Rectal smooth muscle tissue (tissue), 1 donor: ENCODE measurements at regions not wholly inside any gene's neighbourhood (a gene's known extent, or its start where the extent isn't known, plus 50 kb on each side); places are given as distances from the start of the nearest gene placed in this dataset.

Source experiments
- H3K27ac ChIP-seq: one replicate; pipeline ENCODE4 v1.7.0; 2013; ENCODE audit warnings: low read depth, low read length, inconsistent platforms
- H3K27me3 ChIP-seq: one replicate; pipeline ENCODE4 v1.7.0; 2013; ENCODE audit warnings: low read length; ENCODE audit not compliant: control insufficient read depth, insufficient read depth
- H3K36me3 ChIP-seq: one replicate; pipeline ENCODE4 v1.7.0; 2013; ENCODE audit warnings: low read length; ENCODE audit not compliant: control insufficient read depth, insufficient read depth
- H3K4me1 ChIP-seq: one replicate; pipeline ENCODE4 v1.7.0; 2013; ENCODE audit warnings: low read length; ENCODE audit not compliant: control insufficient read depth, insufficient read depth
- H3K4me3 ChIP-seq: one replicate; pipeline ENCODE4 v1.7.0; 2013; ENCODE audit warnings: low read length
- H3K9ac ChIP-seq: one replicate; pipeline ENCODE4 v1.7.0; 2013; ENCODE audit warnings: low read length

DNA sequence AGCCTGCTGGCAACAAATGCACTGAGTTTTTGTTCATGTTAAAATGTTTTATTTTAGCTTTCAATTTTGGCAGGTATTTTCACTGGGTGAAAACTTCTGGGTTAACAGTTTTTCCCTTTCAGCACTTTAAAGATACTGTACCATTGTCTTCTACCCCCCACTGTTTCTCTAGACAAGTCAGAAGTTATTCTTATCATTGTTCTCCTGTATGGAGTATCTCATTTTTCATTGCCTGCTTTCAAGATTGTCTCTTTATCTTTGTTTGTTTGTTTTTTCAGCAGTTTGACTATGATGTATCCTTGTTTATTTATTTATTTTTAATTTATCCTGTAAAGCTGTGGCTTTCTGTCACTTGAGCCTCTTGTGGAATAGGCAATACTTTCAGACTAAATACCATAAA is 277.0 kb downstream of the ICOS start:
- Histone ChIP-seq H3K36me3 (no peaks in the 10 kb centered on the region), H3K4me1 (no peaks in the 10 kb centered on the region), H3K27ac (no peak overlapping the region), H3K4me3 (no peak overlapping the region), H3K9ac (no peak overlapping the region), H3K27me3 (no peaks in the 10 kb centered on the region)

DNA sequence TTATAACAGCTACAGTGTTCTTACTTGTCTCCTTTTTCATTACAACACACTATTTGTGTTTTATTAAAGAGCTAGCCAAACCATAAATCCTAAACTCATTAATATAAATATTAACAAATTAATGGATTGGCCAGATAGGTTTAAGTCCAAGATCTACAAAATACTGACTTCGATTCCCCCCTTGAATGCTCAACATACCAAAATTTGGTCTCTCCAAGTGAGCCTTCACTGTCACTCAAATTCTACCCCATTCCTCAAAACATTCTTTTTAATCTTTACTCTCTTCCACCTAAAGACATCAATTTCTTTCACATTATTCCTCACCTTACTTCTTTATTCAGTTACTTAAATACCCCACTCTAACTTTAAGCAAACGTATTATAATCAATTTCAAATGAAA is 281.5 kb downstream of the ICOS start:
- H3K4me3 ChIP-seq = no peak overlapping the region
- H3K36me3 ChIP-seq = no peaks in the 10 kb centered on the region
- no peaks in the 10 kb centered on the region for H3K27me3 ChIP-seq
- no peak overlapping the region for H3K27ac ChIP-seq
- H3K4me1 ChIP-seq = no peaks in the 10 kb centered on the region
- no peak overlapping the region for H3K9ac ChIP-seq

DNA sequence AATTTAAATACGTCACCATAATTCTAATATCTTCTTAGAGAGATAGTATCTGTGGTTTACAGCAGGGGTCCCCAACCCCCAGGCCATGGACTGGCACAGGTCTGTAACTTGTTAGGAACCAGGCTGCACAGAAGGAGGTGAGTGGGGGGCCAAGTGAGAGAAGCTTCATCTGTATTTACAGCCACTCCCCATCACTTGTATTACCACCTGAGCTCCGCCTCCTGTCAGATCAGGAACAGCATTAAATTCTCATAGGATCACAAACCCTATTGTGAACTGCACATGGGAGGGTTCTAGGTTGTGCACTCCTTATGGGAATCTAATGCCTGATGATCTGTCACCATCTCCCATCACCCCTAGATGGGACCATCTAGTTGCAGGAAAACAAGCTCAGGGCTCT is 282.6 kb downstream of the ICOS start:
- H3K27me3 ChIP-seq = no peaks in the 10 kb centered on the region
- H3K9ac ChIP-seq = no peak overlapping the region
- H3K36me3 ChIP-seq = no peaks in the 10 kb centered on the region
- H3K27ac ChIP-seq = no peak overlapping the region
- H3K4me3 ChIP-seq = no peak overlapping the region
- no peaks in the 10 kb centered on the region for H3K4me1 ChIP-seq

DNA sequence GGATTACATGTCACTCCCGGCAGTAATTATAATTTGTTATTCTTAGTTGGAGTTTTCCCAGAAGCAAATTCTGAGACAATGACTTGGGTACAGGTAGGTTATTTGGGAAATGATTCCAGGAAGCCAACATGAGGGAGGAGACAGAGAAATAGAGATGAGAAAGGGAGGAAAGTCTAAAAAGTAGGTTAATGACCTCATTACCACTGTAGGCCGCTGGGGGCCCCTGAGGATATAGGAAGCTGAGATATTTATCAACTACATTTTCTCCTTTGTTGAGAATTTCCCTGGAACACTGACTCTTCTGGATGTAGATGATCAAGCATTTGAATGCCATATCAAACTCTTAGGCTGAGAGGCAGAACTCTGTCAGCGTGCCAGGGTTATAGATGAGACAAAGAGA is 284.3 kb downstream of the ICOS start:
- Histone ChIP-seq H3K9ac (no peak overlapping the region), H3K36me3 (no peaks in the 10 kb centered on the region)

DNA sequence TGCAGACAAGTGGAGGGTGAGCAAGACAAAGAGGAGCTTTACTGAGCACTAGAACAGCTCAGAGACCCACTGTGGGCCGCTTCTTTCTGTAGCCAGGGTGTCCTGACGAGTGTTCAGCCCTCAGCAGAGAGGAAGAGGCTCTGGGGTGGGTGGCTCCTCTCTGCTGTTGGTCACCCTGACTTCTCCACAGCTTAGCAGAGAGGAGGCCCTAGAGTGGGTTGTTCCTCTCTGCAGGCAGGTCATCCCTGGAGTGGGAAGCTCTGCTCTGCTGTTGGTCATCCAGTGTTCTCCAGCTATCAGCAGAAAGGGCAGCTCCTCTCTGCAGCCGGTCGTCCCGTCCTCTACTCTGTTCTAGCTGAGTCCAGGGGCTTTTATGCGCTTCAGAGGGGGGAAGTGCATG is 286.5 kb downstream of the ICOS start:
- no peak overlapping the region for H3K4me3 ChIP-seq
- no peaks in the 10 kb centered on the region for H3K36me3 ChIP-seq
- no peak overlapping the region for H3K9ac ChIP-seq
- H3K27ac ChIP-seq = no peak overlapping the region
- no peaks in the 10 kb centered on the region for H3K27me3 ChIP-seq
- no peaks in the 10 kb centered on the region for H3K4me1 ChIP-seq

More for the DNA sequence above, 284.3 kb downstream of the ICOS start:
- Histone ChIP-seq H3K27me3 (no peaks in the 10 kb centered on the region), H3K27ac (no peak overlapping the region), H3K4me3 (no peak overlapping the region), H3K4me1 (no peaks in the 10 kb centered on the region)

DNA sequence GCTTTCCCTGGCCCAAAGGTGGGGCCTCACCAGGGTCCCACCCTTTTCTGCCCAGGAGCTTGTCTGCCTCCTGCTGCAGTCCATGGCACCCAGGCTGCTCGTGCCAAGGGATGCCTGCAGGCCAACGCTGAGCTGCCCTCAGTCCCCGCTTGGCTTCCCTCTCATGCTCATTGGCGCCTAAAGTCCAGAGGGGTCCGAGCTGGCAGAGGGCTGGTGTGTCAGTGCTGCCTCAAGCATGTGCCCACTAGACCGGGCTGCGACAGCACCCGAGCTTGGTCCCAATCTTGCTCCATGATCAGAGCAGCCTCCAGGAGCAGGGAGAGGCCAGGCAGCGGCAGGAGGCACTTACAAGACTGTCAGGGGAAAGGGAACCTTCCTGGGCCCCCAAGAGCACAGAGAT is 287.0 kb downstream of the ICOS start:
- Histone ChIP-seq H3K27me3 (no peaks in the 10 kb centered on the region), H3K36me3 (no peaks in the 10 kb centered on the region), H3K9ac (no peak overlapping the region), H3K27ac (no peak overlapping the region), H3K4me1 (no peaks in the 10 kb centered on the region), H3K4me3 (no peak overlapping the region)

DNA sequence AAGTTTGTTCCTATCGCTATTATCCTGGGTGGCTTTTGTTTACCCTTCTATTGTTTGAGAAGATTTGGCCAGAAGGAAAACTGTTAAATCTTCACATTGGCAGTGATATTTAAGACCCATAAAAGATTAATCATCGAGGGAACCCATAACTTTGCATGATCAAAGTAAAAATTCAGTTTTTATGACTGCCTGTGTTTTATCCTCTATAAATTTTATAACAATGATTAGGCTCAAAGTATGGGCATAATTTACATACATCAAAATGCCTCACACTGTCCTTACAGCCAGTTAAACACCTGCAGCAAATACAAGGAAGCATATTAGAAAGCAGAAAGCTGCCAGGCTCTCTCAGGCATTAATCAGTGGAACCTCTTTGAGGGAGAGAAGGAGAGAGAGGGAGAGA is 289.1 kb downstream of the ICOS start:
- no peaks in the 10 kb centered on the region for H3K4me1 ChIP-seq
- no peaks in the 10 kb centered on the region for H3K36me3 ChIP-seq
- H3K27ac ChIP-seq = no peak overlapping the region
- H3K27me3 ChIP-seq = no peaks in the 10 kb centered on the region
- H3K9ac ChIP-seq = no peak overlapping the region
- H3K4me3 ChIP-seq = no peak overlapping the region

DNA sequence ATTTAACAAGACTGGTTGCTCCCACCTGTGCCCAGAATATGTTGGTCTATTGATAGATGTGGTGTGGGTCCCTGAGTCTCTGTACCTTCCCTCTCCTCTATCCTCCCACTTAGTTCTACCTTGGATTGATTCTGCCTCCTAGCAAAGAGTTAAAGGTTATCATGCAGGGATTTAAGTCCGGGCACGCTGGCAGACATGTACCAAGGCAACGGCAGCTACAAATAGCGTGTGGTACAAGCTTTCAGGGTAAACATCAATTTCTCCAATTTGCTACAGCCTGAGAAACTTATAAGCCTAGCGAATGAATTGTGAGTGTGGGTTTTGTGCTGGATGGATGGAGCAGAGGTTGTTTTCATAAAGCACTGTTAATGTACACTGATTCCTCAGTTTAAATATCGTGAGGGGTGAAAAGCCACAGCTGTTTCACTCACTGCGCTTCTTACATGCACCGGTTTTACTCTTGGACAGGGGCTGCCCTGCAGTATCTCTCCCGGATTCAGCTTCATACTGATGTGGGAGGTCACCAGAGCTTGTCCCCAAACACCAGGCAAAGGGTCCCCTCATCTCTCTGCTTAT is 289.8 kb downstream of the ICOS start:
- no peaks in the 10 kb centered on the region for H3K36me3 ChIP-seq
- H3K27ac ChIP-seq = no peak overlapping the region
- no peaks in the 10 kb centered on the region for H3K27me3 ChIP-seq
- no peak overlapping the region for H3K4me3 ChIP-seq
- H3K4me1 ChIP-seq = no peaks in the 10 kb centered on the region
- H3K9ac ChIP-seq = no peak overlapping the region

DNA sequence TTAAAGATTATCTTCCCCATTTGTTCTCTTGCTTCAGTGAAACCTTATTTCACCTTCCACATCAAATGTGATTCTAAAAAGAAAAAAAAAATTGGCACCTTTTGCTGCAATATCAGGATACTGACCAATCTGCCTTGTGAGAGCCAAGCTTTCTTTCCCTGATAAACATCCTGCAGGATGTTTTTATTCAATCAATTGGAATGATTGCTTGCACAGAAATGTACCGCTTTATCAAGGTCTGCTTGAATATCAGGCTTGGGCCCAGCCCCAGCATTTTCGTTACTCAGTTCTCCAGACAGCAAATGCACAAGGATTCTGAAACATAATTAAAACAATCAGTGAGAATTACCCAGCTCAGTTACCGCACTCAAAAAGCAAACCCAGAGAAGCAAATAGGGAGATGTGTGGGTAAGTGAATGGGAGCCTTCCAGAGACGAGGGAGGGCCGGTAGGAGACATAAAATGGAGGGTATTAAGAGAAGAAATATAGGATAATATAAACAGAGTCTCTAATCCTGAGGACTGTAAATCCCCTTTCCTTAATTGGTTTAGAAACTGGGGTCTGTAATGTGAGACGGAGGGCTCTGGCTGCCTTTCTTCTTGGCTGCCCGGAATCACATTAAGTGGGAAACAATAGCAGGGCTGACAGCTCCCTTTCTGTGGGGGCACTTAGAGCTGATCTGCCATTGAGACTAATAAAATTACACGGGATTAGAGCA is 291.8 kb downstream of the ICOS start:
- no peak overlapping the region for H3K27ac ChIP-seq

DNA sequence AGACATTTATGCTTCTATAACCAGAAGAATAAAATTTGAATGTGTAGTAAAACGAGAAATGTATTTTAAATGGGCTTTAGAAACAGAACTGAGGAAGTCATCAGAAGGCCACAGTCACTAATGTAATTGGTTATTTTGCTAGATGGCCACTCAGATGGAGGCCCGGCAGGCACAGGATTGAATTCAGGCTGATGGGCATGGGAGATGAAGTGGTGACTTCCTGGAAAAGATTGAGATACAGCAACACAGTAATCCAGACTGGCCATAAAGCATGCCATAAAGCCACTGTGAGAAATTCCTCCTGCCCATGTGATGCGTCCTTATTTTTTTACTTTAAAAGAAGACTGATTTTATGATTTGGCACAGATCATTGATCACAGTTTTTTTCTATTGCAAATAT is 297.7 kb downstream of the ICOS start:
- Histone ChIP-seq H3K27ac (no peak overlapping the region), H3K36me3 (no peaks in the 10 kb centered on the region), H3K9ac (no peak overlapping the region), H3K4me3 (no peak overlapping the region), H3K4me1 (no peaks in the 10 kb centered on the region), H3K27me3 (no peaks in the 10 kb centered on the region)

More for the DNA sequence above, 291.8 kb downstream of the ICOS start:
- Histone ChIP-seq H3K27me3 (no peaks in the 10 kb centered on the region), H3K4me1 (no peaks in the 10 kb centered on the region), H3K9ac (no peak overlapping the region), H3K36me3 (no peaks in the 10 kb centered on the region), H3K4me3 (no peak overlapping the region)

DNA sequence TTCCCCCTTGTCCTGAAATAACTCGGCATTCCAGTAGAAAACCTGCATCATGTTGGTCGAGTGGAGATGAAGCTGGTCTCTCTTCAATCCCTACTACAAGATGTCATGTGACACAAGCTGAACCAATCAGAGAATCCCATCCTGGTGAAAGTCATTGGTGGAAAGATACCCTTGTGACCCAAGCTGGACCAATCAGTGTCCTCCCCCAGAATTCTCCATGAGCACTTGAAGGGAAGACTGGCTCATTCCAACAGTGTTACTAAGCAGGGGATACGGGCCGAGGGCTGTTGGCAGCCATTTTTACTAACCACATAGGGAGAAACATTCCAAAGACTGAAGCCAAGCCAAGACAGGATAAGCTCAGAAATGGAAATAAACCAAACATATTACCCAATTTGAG is 298.3 kb downstream of the ICOS start:
- Histone ChIP-seq H3K36me3 (no peaks in the 10 kb centered on the region), H3K9ac (no peak overlapping the region), H3K27me3 (no peaks in the 10 kb centered on the region), H3K27ac (no peak overlapping the region), H3K4me3 (no peak overlapping the region), H3K4me1 (no peaks in the 10 kb centered on the region)

DNA sequence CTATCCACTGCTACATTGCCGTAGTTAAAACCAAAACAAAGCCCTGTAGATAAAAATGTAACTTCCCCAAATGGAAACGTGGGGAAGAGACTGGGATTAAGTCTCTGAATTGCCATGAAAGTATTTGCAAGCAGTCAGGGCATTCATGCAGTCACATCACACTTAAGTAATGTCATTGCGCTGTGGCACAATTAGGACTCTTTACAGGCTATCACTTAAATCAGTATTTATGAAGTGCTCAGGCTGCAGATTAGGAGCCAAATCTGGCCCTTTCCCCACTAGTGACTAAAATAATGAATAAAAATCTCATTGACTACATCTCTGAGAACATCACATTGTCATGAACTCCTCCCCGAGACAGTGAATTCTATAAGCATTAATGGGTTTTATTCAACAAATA is 300.9 kb downstream of the ICOS start:
- Histone ChIP-seq H3K9ac (no peak overlapping the region), H3K36me3 (no peaks in the 10 kb centered on the region), H3K27ac (no peak overlapping the region), H3K4me1 (no peaks in the 10 kb centered on the region), H3K4me3 (no peak overlapping the region), H3K27me3 (no peaks in the 10 kb centered on the region)
